ENCODE measurements at regions not wholly inside any gene's neighbourhood (a gene's known extent, or its start where the extent isn't known, plus 50 kb on each side); places are given as distances from the start of the nearest gene placed in this dataset.

- DNase-seq (ENCODE audit: low read depth in 3 of 3) = no peak
Observed at GRCh38 chr11:112783945-112784322, 177.3 kb upstream of the NCAM1 start.

GRCh38 chr11:112784323-112785073 is 176.7 kb upstream of the NCAM1 start:
- no peak for DNase-seq (ENCODE audit: low read depth in 3 of 3)

- DNase-seq (ENCODE audit: low read depth in 3 of 3) = no peak
Observed at GRCh38 chr11:112785149-112785548, 176.1 kb upstream of the NCAM1 start.

- no peak for DNase-seq (ENCODE audit: low read depth in 3 of 3)
Observed at GRCh38 chr11:112785719-112786118, 175.5 kb upstream of the NCAM1 start.

- DNase-seq (ENCODE audit: low read depth in 3 of 3) = no peak
Observed at GRCh38 chr11:112786196-112786595, 175.0 kb upstream of the NCAM1 start.

- DNase-seq (ENCODE audit: low read depth in 3 of 3) = no peak
Observed at GRCh38 chr11:112786886-112787530, 174.2 kb upstream of the NCAM1 start.

GRCh38 chr11:112789481-112789880 is 171.7 kb upstream of the NCAM1 start:
- no peak for DNase-seq (ENCODE audit: low read depth in 3 of 3)

GRCh38 chr11:112790286-112790685 is 170.9 kb upstream of the NCAM1 start:
- DNase-seq (ENCODE audit: low read depth in 3 of 3) = no peak

- no peak for DNase-seq (ENCODE audit: low read depth in 3 of 3)
Observed at GRCh38 chr11:112792070-112792469, 169.2 kb upstream of the NCAM1 start.

- DNase-seq (ENCODE audit: low read depth in 3 of 3) = no peak
Observed at GRCh38 chr11:112793416-112793815, 167.8 kb upstream of the NCAM1 start.

GRCh38 chr11:112794331-112794846 is 166.8 kb upstream of the NCAM1 start:
- DNase-seq (ENCODE audit: low read depth in 3 of 3) = no peak

GRCh38 chr11:112795142-112795815 is 165.9 kb upstream of the NCAM1 start:
- DNase-seq (ENCODE audit: low read depth in 3 of 3) = no peak

- DNase-seq (ENCODE audit: low read depth in 3 of 3) = no peak
Observed at GRCh38 chr11:112795911-112796649, 165.1 kb upstream of the NCAM1 start.

- DNase-seq (ENCODE audit: low read depth in 3 of 3) = no peak
Observed at GRCh38 chr11:112797092-112797491, 164.1 kb upstream of the NCAM1 start.

- no peak for DNase-seq (ENCODE audit: low read depth in 3 of 3)
Observed at GRCh38 chr11:112797648-112798293, 163.4 kb upstream of the NCAM1 start.

GRCh38 chr11:112801025-112801816 is 160.0 kb upstream of the NCAM1 start:
- DNase-seq (ENCODE audit: low read depth in 3 of 3) = no peak

GRCh38 chr11:112801817-112802088 is 159.5 kb upstream of the NCAM1 start:
- no peak for DNase-seq (ENCODE audit: low read depth in 3 of 3)

GRCh38 chr11:112805658-112806057 is 155.6 kb upstream of the NCAM1 start:
- no peak for DNase-seq (ENCODE audit: low read depth in 3 of 3)

- DNase-seq (ENCODE audit: low read depth in 3 of 3) = no peak
Observed at GRCh38 chr11:112806256-112806655, 155.0 kb upstream of the NCAM1 start.

GRCh38 chr11:112806876-112807275 is 154.3 kb upstream of the NCAM1 start:
- DNase-seq (ENCODE audit: low read depth in 3 of 3) = no peak

GRCh38 chr11:112809429-112809828 is 151.8 kb upstream of the NCAM1 start:
- DNase-seq (ENCODE audit: low read depth in 3 of 3) = no peak

Data from stimulated activated CD4-positive, alpha-beta T cell treated with anti-CD3 and anti-CD28 coated beads, TNF-alpha, amount 100 ng/mL, for 4 hours (primary cell).